Loucy (cell line): ENCODE measurements at regions not wholly inside any gene's neighbourhood (a gene's known extent, or its start where the extent isn't known, plus 50 kb on each side); places are given as distances from the start of the nearest gene placed in this dataset.

Experiments used
- H2AFZ ChIP-seq: fragments of 200-600 bp; sonication (generic); 2 replicates; pipeline ENCODE4 v1.6.0; 2016; ENCODE audit warnings: antibody characterized with exemption, mild to moderate bottlenecking, low read length, moderate library complexity
- H3F3A ChIP-seq: fragments of 200-600 bp; 2 replicates; pipeline ENCODE4 v1.6.0; 2016; ENCODE audit warnings: antibody characterized with exemption, low read depth, mild to moderate bottlenecking
- H3K27me3 ChIP-seq: fragments of 200-600 bp; sonication (generic); 2 replicates; pipeline ENCODE4 v1.6.1; 2014; ENCODE audit warnings: low read length, mild to moderate bottlenecking; ENCODE audit not compliant: insufficient read depth, poor library complexity, severe bottlenecking
- H3K36me3 ChIP-seq: fragments of 200-600 bp; sonication (generic); 2 replicates; pipeline ENCODE4 v1.6.1; 2016; ENCODE audit warnings: low read length; ENCODE audit not compliant: insufficient read depth
- H3K4me1 ChIP-seq: fragments of 200-600 bp; sonication (generic); 2 replicates; pipeline ENCODE4 v1.5.1; 2014; ENCODE audit warnings: low read length, mild to moderate bottlenecking; ENCODE audit not compliant: insufficient read depth, poor library complexity, severe bottlenecking
- H3K4me2 ChIP-seq: fragments of 200-600 bp; sonication (generic); 2 replicates; pipeline ENCODE4 v1.6.0; 2014; ENCODE audit warnings: antibody characterized with exemption, low read length, low read depth, mild to moderate bottlenecking; ENCODE audit not compliant: poor library complexity, severe bottlenecking
- H3K4me3 ChIP-seq: fragments of 200-600 bp; sonication (generic); 2 replicates; pipeline ENCODE4 v1.5.1; 2014; ENCODE audit warnings: low read length, mild to moderate bottlenecking, mixed read lengths; ENCODE audit not compliant: poor library complexity, severe bottlenecking
- H3K79me2 ChIP-seq: fragments of 200-600 bp; sonication (generic); 2 replicates; pipeline ENCODE4 v1.6.1; 2014; ENCODE audit warnings: low read length; ENCODE audit not compliant: insufficient read depth
- H3K9ac ChIP-seq: fragments of 200-600 bp; sonication (generic); 2 replicates; pipeline ENCODE4 v1.6.0; 2014; ENCODE audit warnings: mild to moderate bottlenecking, low read depth, low read length, moderate library complexity; ENCODE audit not compliant: poor library complexity, severe bottlenecking
- H3K9me2 ChIP-seq: fragments of 200-600 bp; sonication (generic); replicated peaks from 2 replicates; pipeline ENCODE4 v1.6.1; 2016; ENCODE audit warnings: low read depth, low read length, mixed read lengths
- H3K9me3 ChIP-seq: fragments of 200-600 bp; sonication (generic); 2 replicates; pipeline ENCODE4 v1.6.1; 2014; ENCODE audit warnings: mild to moderate bottlenecking, antibody characterized with exemption, low read length, low read depth; ENCODE audit not compliant: insufficient read depth
- H4K20me1 ChIP-seq: fragments of 200-600 bp; sonication (generic); 2 replicates; pipeline ENCODE4 v1.6.0; 2014; ENCODE audit warnings: antibody characterized with exemption, low read length, mild to moderate bottlenecking; ENCODE audit not compliant: insufficient read depth, poor library complexity, severe bottlenecking
- EZH2phosphoT487 ChIP-seq: fragments of 200-600 bp; IDR thresholded peaks from 2 replicates; pipeline ENCODE4 v1.6.1; 2018; ENCODE audit warnings: antibody characterized with exemption, mild to moderate bottlenecking, moderate library complexity, borderline replicate concordance
- TF ChIP-seq, protein P1 (sequence below): fragments of 200-600 bp; sonication (generic); conservative IDR thresholded peaks from 2 replicates; pipeline ENCODE4 v1.5.1; 2014; ENCODE audit warnings: mild to moderate bottlenecking, antibody characterized with exemption, low read length

DNA sequence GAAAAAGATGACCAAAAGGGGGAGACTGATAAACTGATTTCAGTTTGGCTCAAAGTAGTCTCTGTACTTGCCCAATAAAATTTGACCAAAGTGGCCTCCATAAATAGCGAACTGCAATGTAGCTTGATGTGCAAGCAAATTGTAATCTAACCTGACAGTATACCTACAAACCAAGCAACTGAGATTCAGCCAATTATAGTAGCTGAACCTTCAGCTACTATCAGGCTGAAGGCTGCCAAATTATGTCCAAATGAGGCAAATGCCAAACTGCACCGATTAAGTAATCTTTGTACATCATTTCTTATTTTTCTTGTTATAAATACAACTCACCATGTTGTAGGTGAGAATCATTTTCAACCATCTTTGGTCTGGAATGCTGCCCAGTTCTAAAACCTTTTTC is 390.6 kb downstream of the CDH9 start:
- no peak overlapping the region for H2AFZ ChIP-seq
- H3K9me3 ChIP-seq = no peaks in the 10 kb centered on the region
- no peak overlapping the region for H3K9ac ChIP-seq
- no peak for TF ChIP-seq EZH2phosphoT487
- TF ChIP-seq, protein P1, sequence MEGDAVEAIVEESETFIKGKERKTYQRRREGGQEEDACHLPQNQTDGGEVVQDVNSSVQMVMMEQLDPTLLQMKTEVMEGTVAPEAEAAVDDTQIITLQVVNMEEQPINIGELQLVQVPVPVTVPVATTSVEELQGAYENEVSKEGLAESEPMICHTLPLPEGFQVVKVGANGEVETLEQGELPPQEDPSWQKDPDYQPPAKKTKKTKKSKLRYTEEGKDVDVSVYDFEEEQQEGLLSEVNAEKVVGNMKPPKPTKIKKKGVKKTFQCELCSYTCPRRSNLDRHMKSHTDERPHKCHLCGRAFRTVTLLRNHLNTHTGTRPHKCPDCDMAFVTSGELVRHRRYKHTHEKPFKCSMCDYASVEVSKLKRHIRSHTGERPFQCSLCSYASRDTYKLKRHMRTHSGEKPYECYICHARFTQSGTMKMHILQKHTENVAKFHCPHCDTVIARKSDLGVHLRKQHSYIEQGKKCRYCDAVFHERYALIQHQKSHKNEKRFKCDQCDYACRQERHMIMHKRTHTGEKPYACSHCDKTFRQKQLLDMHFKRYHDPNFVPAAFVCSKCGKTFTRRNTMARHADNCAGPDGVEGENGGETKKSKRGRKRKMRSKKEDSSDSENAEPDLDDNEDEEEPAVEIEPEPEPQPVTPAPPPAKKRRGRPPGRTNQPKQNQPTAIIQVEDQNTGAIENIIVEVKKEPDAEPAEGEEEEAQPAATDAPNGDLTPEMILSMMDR = no peak
- no peaks in the 10 kb centered on the region for H3F3A ChIP-seq
- H4K20me1 ChIP-seq = no peaks in the 10 kb centered on the region
- no peak overlapping the region for H3K4me3 ChIP-seq
- no peaks in the 10 kb centered on the region for H3K4me1 ChIP-seq
- H3K9me2 ChIP-seq = no peaks in the 10 kb centered on the region
- no peaks in the 10 kb centered on the region for H3K79me2 ChIP-seq
- H3K36me3 ChIP-seq = no peaks in the 10 kb centered on the region
- no peak overlapping the region for H3K4me2 ChIP-seq
- H3K27me3 ChIP-seq = no peaks in the 10 kb centered on the region

DNA sequence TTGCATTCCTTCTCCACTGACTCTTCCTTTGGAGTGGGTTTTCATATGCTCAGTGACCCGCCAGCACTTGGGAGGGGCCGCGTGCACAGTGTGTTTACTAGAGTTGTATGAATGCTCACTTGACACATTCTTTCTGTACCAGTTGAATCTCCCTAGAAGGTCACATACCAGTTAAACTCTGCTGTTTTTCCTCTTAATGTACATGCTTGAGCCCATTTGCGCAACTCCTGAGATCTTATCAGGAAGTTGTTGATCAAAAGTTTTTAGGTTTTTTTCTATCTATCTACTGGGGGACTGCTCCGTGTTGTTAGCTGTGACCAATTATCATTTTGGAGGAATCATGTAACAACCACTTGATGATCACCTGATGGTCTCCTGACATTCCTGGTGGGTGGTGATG is 392.7 kb downstream of the CDH9 start:
- no peak overlapping the region for H2AFZ ChIP-seq
- TF ChIP-seq EZH2phosphoT487 = no peak
- TF ChIP-seq, protein P1 = no peak

DNA sequence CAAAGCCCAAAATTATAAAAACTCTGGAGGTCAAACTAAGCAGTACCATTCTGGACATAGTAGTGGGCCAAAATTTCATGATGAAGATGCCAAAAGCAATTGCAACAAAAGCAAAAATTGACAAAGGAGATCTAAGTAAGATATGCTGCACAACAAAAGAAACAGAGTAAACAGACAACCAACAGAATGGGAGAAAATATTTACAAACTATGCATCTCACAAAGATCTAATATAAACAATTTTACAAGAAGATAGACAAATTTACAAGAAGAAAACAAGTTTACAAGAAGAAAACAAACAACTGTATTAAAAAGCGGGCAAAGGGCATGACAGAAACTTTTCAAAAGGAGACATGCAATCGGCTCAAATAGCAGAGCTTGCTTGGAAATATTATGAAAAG is 396.9 kb downstream of the CDH9 start:
- no peak overlapping the region for H3K4me3 ChIP-seq
- H3K9me2 ChIP-seq = no peaks in the 10 kb centered on the region
- H3F3A ChIP-seq = no peaks in the 10 kb centered on the region
- no peaks in the 10 kb centered on the region for H4K20me1 ChIP-seq
- TF ChIP-seq EZH2phosphoT487 = no peak
- TF ChIP-seq, protein P1 = no peak
- no peaks in the 10 kb centered on the region for H3K4me1 ChIP-seq
- H3K36me3 ChIP-seq = no peaks in the 10 kb centered on the region
- no peak overlapping the region for H3K4me2 ChIP-seq
- H3K27me3 ChIP-seq = no peaks in the 10 kb centered on the region
- H3K9ac ChIP-seq = no peak overlapping the region
- no peaks in the 10 kb centered on the region for H3K79me2 ChIP-seq
- no peak overlapping the region for H2AFZ ChIP-seq
- no peaks in the 10 kb centered on the region for H3K9me3 ChIP-seq

More for the DNA sequence above, 392.7 kb downstream of the CDH9 start:
- H3K4me1 ChIP-seq = no peaks in the 10 kb centered on the region
- H3K9ac ChIP-seq = no peak overlapping the region
- no peak overlapping the region for H3K4me3 ChIP-seq
- H4K20me1 ChIP-seq = no peaks in the 10 kb centered on the region
- H3K36me3 ChIP-seq = no peaks in the 10 kb centered on the region
- H3K9me2 ChIP-seq = no peaks in the 10 kb centered on the region
- H3K79me2 ChIP-seq = no peaks in the 10 kb centered on the region
- H3F3A ChIP-seq = no peaks in the 10 kb centered on the region
- H3K4me2 ChIP-seq = no peak overlapping the region
- no peaks in the 10 kb centered on the region for H3K27me3 ChIP-seq
- no peaks in the 10 kb centered on the region for H3K9me3 ChIP-seq
